KMS-11 (cell line): ENCODE measurements at regions not wholly inside any gene's neighbourhood (a gene's known extent, or its start where the extent isn't known, plus 50 kb on each side); places are given as distances from the start of the nearest gene placed in this dataset.
A peak's percentile ranks its signal among the peaks of the same experiment; 100 is the strongest.
"Not testable (repeated sequence)": the region's sequence is repeated elsewhere in the genome, so short reads cannot be mapped to it uniquely, and the experiment has no call there.

ENCODE experiments used
- H2AFZ ChIP-seq: fragments of 200-600 bp; sonication (generic); 2 replicates; pipeline ENCODE4 v1.6.1; 2016; ENCODE audit warnings: antibody characterized with exemption, mixed run types, low read depth
- H3K27ac ChIP-seq: fragments of 200-600 bp; sonication (generic); 2 replicates; pipeline ENCODE4 v1.6.1; 2016; ENCODE audit warnings: mild to moderate bottlenecking, mixed run types
- H3K27me3 ChIP-seq: fragments of 200-600 bp; sonication (generic); 2 replicates; pipeline ENCODE4 v1.6.1; 2017; ENCODE audit warnings: mild to moderate bottlenecking, low read depth, mixed run types, moderate library complexity; ENCODE audit not compliant: insufficient read depth
- H3K36me3 ChIP-seq: fragments of 200-600 bp; sonication (generic); 2 replicates; pipeline ENCODE4 v1.6.1; 2017; ENCODE audit warnings: mild to moderate bottlenecking, mixed run types; ENCODE audit not compliant: insufficient read depth
- H3K4me1 ChIP-seq: fragments of 200-600 bp; sonication (generic); 2 replicates; pipeline ENCODE4 v1.6.1; 2016; ENCODE audit warnings: mild to moderate bottlenecking, low read depth, mixed run types; ENCODE audit not compliant: poor library complexity, severe bottlenecking
- H3K4me2 ChIP-seq: fragments of 200-600 bp; sonication (generic); 2 replicates; pipeline ENCODE4 v1.7.0; 2016; ENCODE audit warnings: mild to moderate bottlenecking, mixed run types
- H3K4me3 ChIP-seq: fragments of 200-600 bp; sonication (generic); IDR thresholded peaks from 2 replicates; pipeline ENCODE4 v1.6.1; 2017; ENCODE audit warnings: low read depth, low read length, mixed read lengths; ENCODE audit not compliant: insufficient read depth
- H3K79me2 ChIP-seq: fragments of 200-600 bp; sonication (generic); 2 replicates; pipeline ENCODE4 v1.6.1; 2016; ENCODE audit warnings: low read depth, mixed run types; ENCODE audit not compliant: insufficient read depth
- H3K9ac ChIP-seq: fragments of 200-600 bp; sonication (generic); 2 replicates; pipeline ENCODE4 v1.6.1; 2016; ENCODE audit warnings: mild to moderate bottlenecking, mixed run types
- H4K20me1 ChIP-seq: fragments of 200-600 bp; sonication (generic); 2 replicates; pipeline ENCODE4 v1.6.1; 2016; ENCODE audit warnings: mild to moderate bottlenecking, mixed run types; ENCODE audit not compliant: insufficient read depth
- CTCF ChIP-seq: fragments of 200-600 bp; sonication (generic); conservative IDR thresholded peaks from 2 replicates; pipeline ENCODE4 v1.6.1; 2017; ENCODE audit warnings: low read depth, mild to moderate bottlenecking, antibody characterized with exemption, low read length, moderate library complexity, mixed read lengths

- 0 out of 2 replicates have a peak overlapping the region, but pooled peaks have one; percentile 2 for H2AFZ ChIP-seq
- no peak overlapping the region for H3K4me3 ChIP-seq
- TF ChIP-seq CTCF: no peak
- no peak overlapping the region for H3K27ac ChIP-seq
- no peaks in the 10 kb centered on the region for H3K36me3 ChIP-seq
- H3K4me2 ChIP-seq: peak overlapping the region; percentile 30; the same call in 1 of the 2 replicates
- H3K9ac ChIP-seq: no peak overlapping the region
- H3K27me3 ChIP-seq: no peaks in the 10 kb centered on the region
- no peaks in the 10 kb centered on the region for H4K20me1 ChIP-seq
- H3K79me2 ChIP-seq: no peaks in the 10 kb centered on the region
- peaks cover 23% of the 10 kb centered on the region for H3K4me1 ChIP-seq
Observed at GRCh38 chr7:119252962-119253361, 1020.0 kb upstream of the KCND2 start.

GRCh38 chr7:119254742-119255141 is 1018.2 kb upstream of the KCND2 start:
- TF ChIP-seq CTCF: no peak
- H3K9ac ChIP-seq: no peak overlapping the region
- H3K4me1 ChIP-seq: peaks cover 23% of the 10 kb centered on the region
- no peak overlapping the region for H3K4me3 ChIP-seq
- H2AFZ ChIP-seq: no peak overlapping the region
- H3K27me3 ChIP-seq: no peaks in the 10 kb centered on the region
- no peak overlapping the region for H3K4me2 ChIP-seq
- H3K27ac ChIP-seq: no peak overlapping the region
- H3K79me2 ChIP-seq: no peaks in the 10 kb centered on the region
- no peaks in the 10 kb centered on the region for H4K20me1 ChIP-seq
- H3K36me3 ChIP-seq: no peaks in the 10 kb centered on the region

- no peak for TF ChIP-seq CTCF
- H2AFZ ChIP-seq: no peak overlapping the region
- no peak overlapping the region for H3K27ac ChIP-seq
- H3K4me3 ChIP-seq: no peak overlapping the region
- H3K27me3 ChIP-seq: no peaks in the 10 kb centered on the region
- H3K4me1 ChIP-seq: peaks cover 23% of the 10 kb centered on the region
- no peak overlapping the region for H3K9ac ChIP-seq
- no peaks in the 10 kb centered on the region for H3K79me2 ChIP-seq
- H3K4me2 ChIP-seq: no peak overlapping the region
- 0 out of 2 replicates have a peak, but pooled peaks cover 5% of the 10 kb centered on the region for H3K36me3 ChIP-seq
- no peaks in the 10 kb centered on the region for H4K20me1 ChIP-seq
Observed at GRCh38 chr7:119256001-119256400, 1017.0 kb upstream of the KCND2 start.

- no peak overlapping the region for H3K4me3 ChIP-seq
- no peak overlapping the region for H3K4me2 ChIP-seq
- no peak overlapping the region for H2AFZ ChIP-seq
- no peaks in the 10 kb centered on the region for H3K79me2 ChIP-seq
- H3K36me3 ChIP-seq: 0 out of 2 replicates have a peak, but pooled peaks cover 5% of the 10 kb centered on the region
- no peak overlapping the region for H3K27ac ChIP-seq
- TF ChIP-seq CTCF: no peak
- no peak overlapping the region for H3K9ac ChIP-seq
- H3K4me1 ChIP-seq: peaks cover 23% of the 10 kb centered on the region
- no peaks in the 10 kb centered on the region for H3K27me3 ChIP-seq
- H4K20me1 ChIP-seq: no peaks in the 10 kb centered on the region
Observed at GRCh38 chr7:119256446-119257131, 1016.4 kb upstream of the KCND2 start.

GRCh38 chr7:119266790-119267189 is 1006.2 kb upstream of the KCND2 start:
- not testable (repeated sequence) for H3K27me3 ChIP-seq, H3K9ac ChIP-seq, H3K27ac ChIP-seq, H3K4me3 ChIP-seq, H3K36me3 ChIP-seq, H4K20me1 ChIP-seq, H3K4me2 ChIP-seq, H3K4me1 ChIP-seq, H2AFZ ChIP-seq, H3K79me2 ChIP-seq
